ENCODE measurements at regions not wholly inside any gene's neighbourhood (a gene's known extent, or its start where the extent isn't known, plus 50 kb on each side); places are given as distances from the start of the nearest gene placed in this dataset.

DNA sequence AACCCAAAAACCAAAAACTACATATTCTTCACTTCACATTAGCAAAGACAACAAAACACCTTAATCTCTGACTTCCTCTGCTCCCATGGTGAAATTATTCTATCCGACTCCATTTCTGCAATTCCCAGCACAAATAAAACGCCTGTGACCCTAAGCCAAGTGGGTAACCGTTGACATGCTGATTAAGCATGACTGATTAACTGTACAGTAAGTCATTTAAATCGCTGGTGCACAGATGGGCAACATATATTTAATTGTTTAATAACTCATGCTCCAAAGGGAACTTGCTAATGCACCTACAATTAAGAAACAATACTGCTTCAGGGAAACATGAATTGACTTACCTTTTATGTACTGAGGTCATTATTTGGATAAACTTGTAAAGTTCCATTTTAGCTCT, 436.7 kb downstream of the KIF2B start:
- TF ChIP-seq POLR2AphosphoS5 (IDR thresholded peaks at IDR 0.05; ENCODE audit: borderline replicate concordance, low read depth, low read length) (no peak), EZH2 (IDR thresholded peaks at IDR 0.05) (no peak), FOXP2 (optimal IDR thresholded peaks at IDR 0.05; ENCODE audit: control extremely low read depth, extremely low read length, insufficient read depth) (no peak)

Measured in SK-N-MC (cell line).